ENCODE measurements at regions not wholly inside any gene's neighbourhood (a gene's known extent, or its start where the extent isn't known, plus 50 kb on each side); places are given as distances from the start of the nearest gene placed in this dataset.

DNA sequence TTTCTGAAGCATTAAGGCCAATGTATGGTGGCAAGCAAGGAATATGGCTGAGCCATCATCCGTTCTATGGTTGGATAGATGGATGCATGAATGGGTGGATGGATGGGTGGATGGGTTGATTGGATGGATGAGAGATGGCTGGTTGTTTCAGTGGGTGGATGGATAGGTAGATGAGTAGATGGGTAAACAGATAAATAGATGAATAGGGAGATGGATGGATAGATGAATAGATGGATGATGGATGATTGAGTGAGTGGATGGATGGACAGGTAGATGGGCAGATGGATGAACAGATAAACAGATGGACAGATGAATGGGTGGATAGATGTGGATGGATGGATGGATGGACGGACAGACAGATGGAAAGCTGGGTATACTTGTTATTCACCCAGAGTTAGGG is 92.6 kb upstream of the ZNF618 start:
- Histone ChIP-seq H3K4me3 (no peak overlapping the region), H2AFZ (no peak overlapping the region), H4K20me1 (ENCODE audit: insufficient read depth, poor library complexity, severe bottlenecking) (no peaks in the 10 kb centered on the region), H3K79me2 (no peaks in the 10 kb centered on the region), H3K9me3 (ENCODE audit: low read depth) (no peaks in the 10 kb centered on the region), H3K4me2 (no peak overlapping the region), H3K27ac (no peak overlapping the region), H3K27me3 (peaks cover 14% of the 10 kb centered on the region), H3K36me3 (replicated peaks; ENCODE audit: insufficient read depth, low read depth) (no peaks in the 10 kb centered on the region), H3K4me1 (ENCODE audit: insufficient read depth) (no peaks in the 10 kb centered on the region), H3K9me2 (replicated peaks; ENCODE audit: insufficient read depth) (no peaks in the 10 kb centered on the region)
- no peak for DNase-seq (ENCODE audit: low spot score)
- TF ChIP-seq EZH2 (IDR thresholded peaks at IDR 0.05; ENCODE audit: borderline replicate concordance) (no peak), EZH2phosphoT487 (IDR thresholded peaks at IDR 0.05; ENCODE audit: low read depth, severe bottlenecking, unreplicated experiment) (no peak), CTCF (IDR thresholded peaks at IDR 0.05; ENCODE audit: poor library complexity) (no peak)
- WGBS (ENCODE audit: low lambda C conversion rate, missing lambda C conversion rate), result 87% methylated on average over 2 of the region's 2 CpGs

- Histone ChIP-seq H3K4me2 (no peak overlapping the region), H3K27me3 (peaks cover 19% of the 10 kb centered on the region), H3K9me2 (replicated peaks; ENCODE audit: insufficient read depth) (no peaks in the 10 kb centered on the region), H3K4me1 (ENCODE audit: insufficient read depth) (no peaks in the 10 kb centered on the region), H3K9me3 (ENCODE audit: low read depth) (no peaks in the 10 kb centered on the region), H3K36me3 (replicated peaks; ENCODE audit: insufficient read depth, low read depth) (no peaks in the 10 kb centered on the region), H3K4me3 (no peak overlapping the region), H4K20me1 (ENCODE audit: insufficient read depth, poor library complexity, severe bottlenecking) (no peaks in the 10 kb centered on the region), H3K79me2 (no peaks in the 10 kb centered on the region), H2AFZ (no peak overlapping the region), H3K27ac (no peak overlapping the region)
- no peak for TF ChIP-seq EZH2phosphoT487 (IDR thresholded peaks at IDR 0.05; ENCODE audit: low read depth, severe bottlenecking, unreplicated experiment)
- TF ChIP-seq EZH2 (IDR thresholded peaks at IDR 0.05; ENCODE audit: borderline replicate concordance), result no peak
- TF ChIP-seq CTCF (IDR thresholded peaks at IDR 0.05; ENCODE audit: poor library complexity), result no peak
- WGBS (ENCODE audit: low lambda C conversion rate, missing lambda C conversion rate), result 89% methylated on average over 6 of the region's 6 CpGs
- no peak for DNase-seq (ENCODE audit: low spot score)
Observed at GRCh38 chr9:113785334-113785733, 90.8 kb upstream of the ZNF618 start.

DNA sequence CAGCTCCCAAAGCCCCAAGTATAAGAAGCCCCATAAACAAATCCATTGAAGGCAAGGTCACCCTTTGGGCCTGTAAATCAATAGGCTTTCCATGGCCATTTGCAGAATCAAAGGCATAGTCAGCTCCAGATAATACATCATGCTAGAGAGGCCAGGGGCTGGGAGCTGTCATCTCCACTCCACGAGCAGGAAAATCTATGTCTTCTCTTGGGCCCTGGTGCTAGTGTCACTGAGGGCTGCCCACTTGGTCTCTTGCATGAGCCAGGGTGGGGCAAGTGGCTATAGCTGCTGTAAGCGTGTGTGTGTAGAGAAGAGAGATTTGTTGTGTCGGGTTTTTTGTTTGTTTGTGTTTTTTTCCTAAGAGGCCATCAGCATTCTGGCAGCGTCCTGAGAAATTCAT is 90.0 kb upstream of the ZNF618 start:
- Histone ChIP-seq H2AFZ (no peak overlapping the region), H3K4me2 (no peak overlapping the region), H3K79me2 (no peaks in the 10 kb centered on the region), H3K27ac (no peak overlapping the region), H3K4me1 (ENCODE audit: insufficient read depth) (no peaks in the 10 kb centered on the region), H3K9me2 (replicated peaks; ENCODE audit: insufficient read depth) (no peaks in the 10 kb centered on the region), H3K9me3 (ENCODE audit: low read depth) (no peaks in the 10 kb centered on the region), H4K20me1 (ENCODE audit: insufficient read depth, poor library complexity, severe bottlenecking) (no peaks in the 10 kb centered on the region), H3K4me3 (no peak overlapping the region), H3K36me3 (replicated peaks; ENCODE audit: insufficient read depth, low read depth) (no peaks in the 10 kb centered on the region), H3K27me3 (peaks cover 19% of the 10 kb centered on the region)
- WGBS (ENCODE audit: low lambda C conversion rate, missing lambda C conversion rate), result 78% methylated on average over 4 of the region's 4 CpGs
- no peak for TF ChIP-seq CTCF (IDR thresholded peaks at IDR 0.05; ENCODE audit: poor library complexity)
- no peak for TF ChIP-seq EZH2phosphoT487 (IDR thresholded peaks at IDR 0.05; ENCODE audit: low read depth, severe bottlenecking, unreplicated experiment)
- no peak for TF ChIP-seq EZH2 (IDR thresholded peaks at IDR 0.05; ENCODE audit: borderline replicate concordance)
- no peak for DNase-seq (ENCODE audit: low spot score)

GRCh38 chr9:113787871-113788270 is 88.2 kb upstream of the ZNF618 start:
- Histone ChIP-seq H3K9me2 (replicated peaks; ENCODE audit: insufficient read depth) (no peaks in the 10 kb centered on the region), H4K20me1 (ENCODE audit: insufficient read depth, poor library complexity, severe bottlenecking) (no peaks in the 10 kb centered on the region), H3K27ac (no peak overlapping the region), H2AFZ (no peak overlapping the region), H3K27me3 (peaks cover 11% of the 10 kb centered on the region), H3K4me3 (no peak overlapping the region), H3K4me2 (no peak overlapping the region), H3K36me3 (replicated peaks; ENCODE audit: insufficient read depth, low read depth) (no peaks in the 10 kb centered on the region), H3K79me2 (no peaks in the 10 kb centered on the region), H3K9me3 (ENCODE audit: low read depth) (no peaks in the 10 kb centered on the region), H3K4me1 (ENCODE audit: insufficient read depth) (no peaks in the 10 kb centered on the region)
- TF ChIP-seq EZH2phosphoT487 (IDR thresholded peaks at IDR 0.05; ENCODE audit: low read depth, severe bottlenecking, unreplicated experiment) (no peak), EZH2 (IDR thresholded peaks at IDR 0.05; ENCODE audit: borderline replicate concordance) (no peak), CTCF (IDR thresholded peaks at IDR 0.05; ENCODE audit: poor library complexity) (no peak)
- 80% methylated on average over 8 of the region's 8 CpGs for WGBS (ENCODE audit: low lambda C conversion rate, missing lambda C conversion rate)
- no peak for DNase-seq (ENCODE audit: low spot score)

Data from hepatocyte (in vitro differentiated cells).